ENCODE measurements at regions not wholly inside any gene's neighbourhood (a gene's known extent, or its start where the extent isn't known, plus 50 kb on each side); places are given as distances from the start of the nearest gene placed in this dataset.

- TF ChIP-seq CTCF (IDR thresholded peaks at IDR 0.05; ENCODE audit: extremely low read depth in 1 of 2, insufficient read depth in 1 of 2, low read depth in 1 of 2, low read length in 2 of 2): no peak
- no peak for TF ChIP-seq MAX (IDR thresholded peaks at IDR 0.05; ENCODE audit: insufficient read depth, insufficient read length)
- no peak for TF ChIP-seq POLR2A (IDR thresholded peaks at IDR 0.05; ENCODE audit: low read depth, low read length)
- TF ChIP-seq POLR2AphosphoS5 (IDR thresholded peaks at IDR 0.05; ENCODE audit: insufficient read depth, low read depth, low read length): no peak
- no peak for TF ChIP-seq JUN (IDR thresholded peaks at IDR 0.05; ENCODE audit: borderline replicate concordance, insufficient read depth, insufficient read length, low read depth)
These were observed 94.2 kb downstream of the ARL5B start for GRCh38 chr10:18753312-18753895.
